GM21528 (cell line): ENCODE measurements at regions not wholly inside any gene's neighbourhood (a gene's known extent, or its start where the extent isn't known, plus 50 kb on each side); places are given as distances from the start of the nearest gene placed in this dataset.
"Not testable (repeated sequence)": the region's sequence is repeated elsewhere in the genome, so short reads cannot be mapped to it uniquely, and the experiment has no call there.

Source experiments
- ATAC-seq: cut with Tn5 transposase; IDR thresholded peaks from one replicate; pipeline ENCODE4 v1.9.1; 2021; ENCODE audit warnings: mild to moderate bottlenecking, moderate library complexity; ENCODE audit not compliant: unreplicated experiment, low FRiP score

DNA sequence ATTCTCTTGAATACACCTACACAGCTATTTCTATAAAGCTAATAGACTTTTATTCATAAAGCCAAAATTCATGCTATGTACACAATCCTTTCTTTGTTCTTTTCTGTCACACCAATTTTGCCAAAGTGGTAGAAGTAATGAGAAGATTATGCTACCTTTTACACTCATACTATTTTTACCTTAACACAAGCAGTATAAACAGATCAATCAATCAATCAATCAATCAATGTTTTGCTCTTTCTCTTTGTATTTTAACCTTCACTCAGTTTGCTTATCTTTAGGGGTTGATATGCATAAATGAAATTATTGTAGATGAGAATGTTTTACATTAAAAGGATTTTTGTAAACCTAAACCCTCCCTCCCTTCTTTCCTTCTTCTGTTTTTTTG lies 878.6 kb downstream of the RAPGEF2 start:
- ATAC-seq: no peak

DNA sequence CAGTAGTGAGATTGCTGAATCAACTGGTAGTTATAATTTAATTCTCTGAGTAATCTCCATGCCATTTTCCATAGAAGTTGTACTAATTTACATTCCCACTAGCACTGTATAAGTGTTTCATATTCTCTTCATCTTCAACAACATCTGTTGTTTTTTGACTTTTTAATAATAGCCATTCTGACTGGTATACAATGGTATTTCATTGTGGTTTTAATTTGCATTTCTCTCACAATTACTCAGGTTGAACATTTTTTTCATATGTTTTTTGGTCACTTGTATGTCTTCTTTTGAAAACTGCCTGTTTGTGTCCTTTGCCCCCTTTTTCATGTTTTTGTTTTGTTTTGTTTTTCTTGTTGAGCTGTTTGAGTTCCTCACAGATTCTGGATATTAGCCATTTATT lies 880.2 kb downstream of the RAPGEF2 start:
- ATAC-seq: no peak

DNA sequence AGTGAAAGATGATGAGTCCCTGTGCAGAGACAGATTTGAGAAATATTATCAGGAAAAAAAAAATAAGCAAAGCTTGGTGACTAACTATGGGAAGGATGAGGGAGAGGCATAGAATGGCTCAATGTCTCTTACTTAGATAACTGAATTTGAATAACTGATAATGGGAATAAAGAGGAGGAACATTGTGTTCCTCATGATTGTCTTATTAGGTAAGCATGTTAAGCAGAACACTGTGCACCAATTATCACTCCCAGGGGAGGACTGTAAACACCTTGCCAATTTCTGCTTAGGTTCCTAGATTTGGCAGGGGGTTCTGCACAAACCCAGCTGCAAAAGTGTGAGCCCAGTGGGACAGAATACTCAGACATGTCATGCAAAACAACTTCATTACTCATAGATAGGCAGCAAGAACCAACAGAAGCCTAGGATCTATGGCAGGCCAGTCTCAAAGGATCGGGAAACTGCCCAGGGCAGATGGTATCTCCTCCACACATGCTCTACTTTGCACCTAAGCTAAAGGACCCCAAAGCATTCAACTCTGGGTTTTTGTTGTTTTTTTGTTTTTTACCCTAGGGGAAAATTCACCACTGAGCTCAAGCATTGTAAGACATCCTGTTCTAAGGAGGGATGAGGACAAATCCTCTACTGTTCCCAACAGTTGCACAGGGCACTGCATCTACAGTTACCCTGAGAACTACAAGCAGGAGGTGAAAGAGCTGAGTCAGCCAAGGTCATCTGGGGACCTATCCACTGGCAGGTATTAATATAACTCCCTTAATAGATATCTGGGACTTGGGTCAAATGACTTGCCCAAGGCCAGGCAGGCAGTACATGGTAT lies 907.0 kb downstream of the RAPGEF2 start:
- ATAC-seq: no peak

DNA sequence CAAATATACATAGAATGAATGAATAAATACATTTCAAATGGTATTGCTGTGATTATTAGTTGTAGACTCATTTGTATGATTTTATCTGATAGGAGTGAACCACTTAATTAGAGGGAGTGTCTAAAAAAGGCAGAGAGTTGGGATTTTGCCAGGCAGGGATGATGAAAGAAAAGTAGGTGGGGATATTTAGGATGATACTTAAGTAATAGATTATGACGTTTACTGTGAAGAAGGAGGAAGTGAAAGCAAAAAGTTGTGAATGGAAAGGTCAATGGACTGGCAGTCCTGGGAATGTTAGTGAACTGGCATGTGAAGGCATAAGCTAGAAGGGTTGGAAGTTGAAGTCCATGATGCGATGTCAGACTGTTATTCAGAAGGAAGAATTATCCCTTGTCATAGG lies 917.1 kb downstream of the RAPGEF2 start:
- no peak for ATAC-seq

DNA sequence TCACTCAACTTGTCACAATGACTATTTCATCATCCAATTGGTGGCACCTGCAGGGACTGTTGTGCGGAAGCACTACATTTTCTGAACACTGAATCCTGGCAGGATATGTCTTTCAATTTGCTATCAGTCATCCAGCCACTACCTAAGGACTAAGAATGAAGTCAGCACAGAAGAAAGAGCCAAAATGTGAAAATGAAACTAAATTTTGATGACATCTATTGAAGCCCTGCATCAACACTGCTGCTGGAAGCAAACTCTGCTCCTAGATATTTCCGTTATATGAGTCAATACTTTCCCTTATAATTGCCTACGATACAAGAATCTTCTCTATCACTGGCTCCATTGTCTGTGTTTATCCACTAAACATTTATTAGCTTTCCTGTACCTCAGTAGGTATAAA lies 917.9 kb downstream of the RAPGEF2 start:
- no peak for ATAC-seq

DNA sequence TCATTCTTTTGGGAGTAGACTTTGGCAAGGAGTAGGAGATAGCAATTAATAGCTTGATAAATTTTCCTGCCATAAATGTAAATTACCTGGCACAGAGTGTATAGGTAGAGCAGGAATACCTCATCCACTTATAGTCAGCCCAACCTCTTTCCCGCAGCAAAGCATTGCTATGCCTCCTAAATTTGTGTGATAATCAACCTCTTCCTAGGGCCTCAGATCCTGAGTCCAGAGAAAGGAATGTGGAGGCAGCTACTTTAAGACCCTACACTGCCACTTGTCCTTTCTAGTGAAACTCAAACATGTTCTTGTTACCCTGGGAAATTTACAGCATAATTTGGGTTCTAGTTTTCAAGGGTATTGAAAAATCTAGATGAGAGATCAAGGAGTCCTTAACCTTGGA lies 919.0 kb downstream of the RAPGEF2 start:
- no peak for ATAC-seq

DNA sequence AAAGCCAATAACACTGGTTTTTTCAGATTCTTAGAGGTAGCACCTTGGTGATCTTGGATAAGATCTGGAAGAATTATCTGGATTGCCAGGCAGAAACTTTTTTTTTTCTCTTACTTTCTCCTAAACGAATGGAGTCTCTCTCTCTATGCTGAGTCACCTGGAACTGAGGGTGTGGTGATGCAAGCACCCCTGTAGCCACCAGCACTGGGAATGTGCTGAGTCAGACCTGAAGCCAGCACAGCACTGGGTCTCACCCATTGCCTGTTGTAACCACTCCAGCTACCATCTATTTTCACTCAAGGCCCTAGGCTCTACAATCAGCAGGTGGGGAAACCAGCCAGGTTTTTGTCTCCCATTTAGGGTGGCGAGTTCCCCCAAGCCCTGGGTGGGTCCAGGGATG lies 923.8 kb downstream of the RAPGEF2 start:
- ATAC-seq: no peak

DNA sequence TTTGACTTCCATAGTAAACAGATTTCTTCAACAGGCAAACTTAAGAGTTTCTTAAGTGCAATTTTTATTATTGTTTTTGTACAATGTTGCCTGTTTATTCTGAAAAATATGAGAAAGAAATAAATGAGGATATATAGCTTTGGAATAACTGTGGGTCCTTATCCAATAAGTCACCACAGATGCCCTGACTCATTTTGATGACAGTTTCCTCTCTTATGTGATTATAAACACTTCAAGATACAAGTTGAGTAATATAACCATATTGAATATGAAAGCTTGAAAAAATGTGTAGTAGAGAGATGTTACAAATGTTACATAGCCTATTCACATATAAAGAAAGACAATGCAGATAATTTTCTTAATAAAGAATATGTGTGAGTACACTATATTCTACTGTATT lies 931.6 kb downstream of the RAPGEF2 start:
- ATAC-seq: no peak

DNA sequence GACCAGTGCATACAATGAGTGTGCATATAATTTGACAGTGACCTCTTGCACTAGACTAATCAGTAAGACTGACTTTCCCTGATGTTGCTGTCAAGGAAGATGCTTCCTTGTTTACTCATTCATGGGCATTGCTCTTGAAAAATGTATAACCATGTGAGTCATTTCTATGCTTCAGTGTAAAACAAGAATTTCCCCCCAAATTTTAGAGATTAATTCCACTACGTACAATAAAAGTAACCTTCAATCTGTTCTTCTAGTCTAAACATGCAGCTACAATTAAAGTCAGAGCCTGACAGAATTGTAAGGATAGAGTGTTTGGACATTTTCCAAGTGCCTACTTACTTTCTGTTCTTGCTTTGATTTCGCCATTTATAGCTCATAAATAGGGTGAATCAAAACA lies 935.7 kb downstream of the RAPGEF2 start:
- no peak for ATAC-seq

DNA sequence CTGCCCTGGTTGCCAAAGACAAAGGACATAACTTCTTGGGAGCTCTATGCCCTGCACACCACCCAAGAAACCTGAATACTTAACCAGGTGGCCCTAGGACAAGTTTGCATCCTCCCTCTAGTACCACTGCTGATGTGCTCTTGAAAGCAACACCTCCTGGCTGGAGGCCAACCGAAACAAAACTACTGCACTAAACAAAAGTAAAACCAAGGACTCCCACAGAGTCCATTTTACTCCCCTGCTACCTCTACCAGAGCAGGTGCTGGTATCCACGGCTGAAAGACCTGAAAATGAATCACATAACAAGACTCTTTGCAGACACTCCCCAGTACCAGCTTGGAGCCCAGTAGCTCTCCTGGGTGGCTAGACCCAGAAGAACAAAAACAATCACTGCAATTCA lies 941.8 kb downstream of the RAPGEF2 start:
- no peak for ATAC-seq

DNA sequence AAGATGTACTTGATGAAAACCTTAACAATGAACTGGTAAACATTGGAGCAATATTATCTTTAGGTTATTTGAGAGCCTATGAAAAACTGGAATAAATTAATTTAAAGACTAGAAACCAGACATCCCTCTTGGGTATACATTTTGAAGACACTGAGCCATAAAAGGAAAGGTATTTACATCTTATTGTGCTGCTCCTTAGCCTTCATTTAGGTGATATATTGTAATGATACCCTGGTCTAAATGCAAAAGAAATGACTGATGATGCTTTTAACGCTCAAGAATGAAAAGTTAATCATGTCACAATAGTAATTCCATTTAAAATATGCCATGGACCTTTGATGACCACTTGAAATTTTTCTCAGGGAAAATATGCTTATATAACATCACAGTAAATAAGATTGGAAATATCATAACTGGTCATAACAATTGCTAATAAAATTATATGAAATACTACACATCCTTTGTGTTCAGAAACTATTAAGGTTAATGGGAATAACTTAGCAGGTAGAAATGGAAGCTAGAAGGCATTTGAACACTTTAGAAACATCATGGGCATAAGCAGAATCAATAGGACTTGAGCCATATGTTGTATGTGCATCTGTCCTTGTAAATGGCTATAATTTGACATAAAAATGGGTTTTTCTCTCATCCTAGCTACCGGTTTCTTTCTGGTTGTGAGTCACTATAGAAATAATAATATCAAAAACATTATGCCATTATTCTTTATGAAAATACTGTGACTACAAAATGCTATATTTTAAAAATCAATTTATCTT lies 979.7 kb downstream of the RAPGEF2 start:
- no peak for ATAC-seq

DNA sequence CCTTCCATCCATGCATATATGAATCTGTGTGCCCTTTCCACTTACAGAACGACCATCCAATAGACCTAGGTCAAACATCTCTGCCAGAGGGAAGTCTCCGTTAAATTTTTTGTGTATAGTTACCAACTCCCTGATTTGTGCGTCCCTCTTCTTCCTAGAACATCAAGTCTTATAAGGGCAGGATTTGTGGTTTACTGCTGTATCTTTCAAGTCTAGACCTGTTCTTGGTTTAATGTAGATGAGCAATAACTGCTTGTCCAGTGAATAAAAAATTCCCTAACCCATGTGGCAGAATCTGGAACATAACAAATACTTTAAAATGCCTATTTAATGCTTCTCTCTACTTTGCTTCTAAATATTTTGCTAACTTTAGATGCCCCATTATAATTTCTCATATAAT lies 988.8 kb downstream of the RAPGEF2 start:
- no peak for ATAC-seq

DNA sequence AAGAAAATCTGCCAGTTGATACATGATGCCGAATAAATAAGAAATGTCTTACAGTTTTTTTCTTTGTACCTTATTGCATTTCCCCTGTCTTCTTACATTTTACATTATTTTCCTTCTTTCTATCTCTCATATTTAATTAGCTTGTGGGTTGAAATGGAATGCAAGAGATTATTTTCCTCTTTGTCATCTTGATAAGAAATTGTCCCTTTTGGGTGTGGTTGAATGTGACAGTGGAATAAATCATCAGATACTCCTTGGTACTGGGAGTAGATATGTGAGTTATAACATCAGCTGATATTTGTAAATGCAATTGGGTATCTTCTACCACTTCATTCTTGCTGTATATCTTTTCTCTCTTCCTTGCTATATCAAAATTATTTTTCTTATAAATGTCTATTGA lies 997.4 kb downstream of the RAPGEF2 start:
- no peak for ATAC-seq

DNA sequence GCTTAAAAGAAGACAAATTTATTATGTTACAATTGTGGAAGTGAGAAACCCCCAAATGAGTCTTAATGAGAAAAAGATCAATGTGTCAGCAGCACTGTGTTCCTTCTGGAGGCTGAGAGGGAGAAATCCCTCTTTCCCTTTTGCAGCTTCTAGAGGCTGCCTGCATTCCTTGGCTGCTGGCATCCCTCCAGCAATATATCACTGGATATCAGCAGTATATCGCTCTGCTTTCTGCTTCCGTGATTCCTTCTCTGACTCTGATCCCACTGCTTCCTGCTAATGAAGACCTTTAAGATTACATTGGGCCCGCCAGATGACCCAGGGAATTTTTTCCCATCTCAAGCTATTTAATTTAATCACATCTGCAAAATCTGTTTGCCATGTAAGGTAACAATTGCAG lies 1008.0 kb downstream of the RAPGEF2 start:
- ATAC-seq: no peak

DNA sequence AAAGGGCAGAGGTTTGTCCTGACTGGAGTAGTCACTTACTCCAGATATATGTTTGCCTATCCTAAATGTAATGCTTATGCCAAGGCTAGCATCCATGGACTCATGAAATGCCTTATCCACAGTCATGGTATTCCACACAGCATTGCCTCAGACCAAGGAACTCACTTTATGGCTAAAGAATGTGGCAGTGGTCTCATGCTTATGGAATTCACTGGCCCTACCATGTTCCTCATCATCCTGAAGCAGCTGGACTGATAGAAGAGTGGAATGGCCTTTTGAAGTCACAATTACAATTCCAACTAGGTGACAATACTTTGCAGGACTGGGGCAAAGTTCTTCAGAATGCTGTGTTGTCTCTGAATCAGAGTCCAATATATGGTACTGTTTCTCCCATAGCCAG lies 1014.8 kb downstream of the RAPGEF2 start:
- ATAC-seq: no peak

DNA sequence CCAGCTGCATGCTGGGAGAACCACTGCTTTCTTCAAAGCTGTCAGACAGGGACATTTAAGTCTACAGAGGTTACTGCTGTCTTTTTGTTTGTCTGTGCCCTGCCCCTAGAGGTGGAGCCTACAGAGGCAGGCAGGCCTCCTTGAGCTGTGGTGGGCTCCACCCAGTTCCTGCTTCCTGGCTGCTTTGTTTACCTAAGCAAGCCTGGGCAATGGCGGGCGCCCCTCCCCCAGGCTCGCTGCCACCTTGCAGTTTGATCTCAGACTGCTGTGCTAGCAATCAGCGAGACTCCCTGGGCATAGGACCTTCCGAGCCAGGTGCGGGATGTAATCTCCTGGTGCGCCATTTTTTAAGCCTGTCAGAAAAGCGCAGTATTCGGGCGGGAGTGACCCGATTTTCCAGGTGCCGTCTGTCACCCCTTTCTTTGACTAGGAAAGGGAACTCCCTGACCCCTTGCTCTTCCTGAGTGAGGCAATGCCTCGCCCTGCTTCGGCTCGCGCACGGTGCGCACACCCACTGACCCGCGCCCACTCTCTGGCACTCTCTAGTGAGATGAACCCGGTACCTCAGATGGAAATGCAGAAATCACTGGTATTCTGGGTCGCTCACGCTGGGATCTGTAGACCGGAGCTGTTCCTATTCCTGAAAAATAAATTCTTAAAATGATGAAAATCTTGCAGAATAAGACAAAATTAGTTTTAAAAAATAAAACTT lies 1022.9 kb downstream of the RAPGEF2 start:
- ATAC-seq: not testable (repeated sequence)

DNA sequence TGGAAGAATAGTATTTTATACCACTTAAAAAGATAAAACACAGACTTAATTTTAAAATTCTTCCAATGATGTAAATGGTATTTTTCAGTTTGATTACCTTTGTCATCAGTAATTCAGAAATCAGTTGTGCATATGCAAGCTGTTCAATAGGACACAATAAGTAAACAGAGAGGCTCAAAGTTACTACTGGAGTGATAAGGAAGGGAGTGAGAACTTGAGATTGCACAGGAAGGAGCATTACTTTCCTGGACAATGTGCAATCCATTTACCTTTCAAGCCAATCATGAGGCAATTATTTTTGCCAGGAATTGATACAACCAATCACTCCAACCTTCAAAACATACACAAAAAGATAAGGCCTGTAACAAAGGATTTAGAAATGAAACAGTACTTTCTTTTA lies 1024.3 kb downstream of the RAPGEF2 start:
- ATAC-seq: no peak

DNA sequence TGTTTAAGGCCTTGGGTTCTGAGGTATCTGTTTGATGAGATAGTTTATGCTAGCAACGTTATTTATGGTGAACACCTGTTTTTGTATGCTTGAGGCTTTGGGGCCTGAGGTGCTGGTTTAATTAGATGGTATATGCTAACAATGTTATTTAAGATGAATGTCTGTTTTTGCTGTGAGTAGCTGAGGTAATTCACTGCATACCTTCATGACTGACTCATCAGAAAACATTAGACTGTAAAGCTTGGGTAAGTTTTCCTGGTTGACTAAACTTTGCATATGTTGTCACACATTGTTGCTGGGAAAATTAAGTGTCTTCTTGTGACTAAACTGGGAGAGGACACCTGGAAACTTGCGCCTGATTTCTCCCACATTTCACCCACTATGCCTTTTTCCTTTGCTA lies 1026.6 kb downstream of the RAPGEF2 start:
- no peak for ATAC-seq

DNA sequence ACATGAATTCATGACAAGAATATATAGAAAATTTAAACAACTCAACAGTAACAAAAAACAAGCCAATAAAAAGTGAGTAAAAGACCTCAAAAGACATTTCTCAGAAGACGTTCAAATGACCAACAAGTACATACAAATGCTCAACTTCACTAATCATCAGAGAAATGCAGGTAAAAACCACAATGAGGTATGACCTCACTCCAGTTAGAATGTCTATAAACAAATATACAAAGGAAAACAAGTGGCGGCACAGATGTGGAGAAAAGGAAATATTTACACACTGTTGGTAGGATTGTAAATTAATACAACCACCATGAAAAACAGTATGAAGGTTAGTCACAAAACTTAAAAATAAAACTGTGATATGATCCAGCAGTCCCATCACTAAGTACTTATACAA lies 1033.1 kb downstream of the RAPGEF2 start:
- ATAC-seq: no peak

DNA sequence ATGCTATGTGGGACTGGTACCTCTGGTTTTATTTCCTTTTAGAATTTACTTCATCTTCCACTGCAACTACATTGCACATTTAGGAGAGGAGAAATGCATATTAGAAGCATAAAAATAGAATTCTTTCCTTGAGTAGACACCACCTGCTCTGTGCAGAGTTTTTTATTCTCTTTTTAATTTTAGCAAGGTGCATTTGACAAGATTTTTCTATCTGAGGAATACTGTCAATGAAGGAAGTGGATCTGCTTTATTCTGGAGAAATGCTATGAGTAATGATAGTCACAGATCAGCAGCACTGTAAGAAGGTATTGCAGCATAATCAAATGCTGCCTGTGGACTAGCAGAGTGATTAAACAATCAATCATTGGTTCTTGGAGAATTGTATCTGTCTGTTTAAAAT lies 1038.3 kb downstream of the RAPGEF2 start:
- no peak for ATAC-seq

DNA sequence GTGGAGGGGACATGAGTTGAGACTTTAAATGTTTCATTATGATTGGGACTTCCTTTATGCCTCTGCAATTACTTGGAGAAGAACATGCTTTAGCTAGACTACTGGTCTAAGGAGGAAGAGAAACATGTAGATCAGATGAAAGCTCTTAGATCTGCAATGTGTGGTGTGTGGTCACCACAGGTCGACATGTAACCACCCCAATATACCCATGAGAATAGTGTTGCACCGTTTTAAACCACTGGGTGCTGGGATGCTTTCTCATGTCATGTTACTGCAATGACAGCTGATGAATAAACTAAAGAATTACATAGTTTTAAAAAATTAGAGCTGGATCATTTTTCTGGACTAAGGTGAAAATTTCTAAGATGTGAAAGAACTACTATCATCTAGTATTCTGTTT lies 1039.7 kb downstream of the RAPGEF2 start:
- peak; percentile 99 for ATAC-seq
